Astrocyte of the spinal cord (primary cell): ENCODE measurements at regions not wholly inside any gene's neighbourhood (a gene's known extent, or its start where the extent isn't known, plus 50 kb on each side); places are given as distances from the start of the nearest gene placed in this dataset.

Experiments used
- DNase-seq: peaks from one replicate; pipeline ENCODE4 v3.0.0; 2011; ENCODE audit warnings: low read depth, low spot score
- H3K4me3 ChIP-seq: 2 replicates; pipeline ENCODE4 v1.5.1; 2011; ENCODE audit warnings: low read depth, mild to moderate bottlenecking, low read length, moderate library complexity
- CTCF ChIP-seq: IDR thresholded peaks from 2 replicates; pipeline ENCODE4 v1.5.1; 2012; ENCODE audit warnings: low read depth, mild to moderate bottlenecking, low read length, inconsistent platforms
- in situ Hi-C: cut with HindIII; loops from 2 replicates; pipeline ENCODE4 v1.10.0; 2017; ENCODE audit warnings: low sequenced_read_pairs

GRCh38 chr1:60428127-60428526 lies 354.6 kb upstream of the C1orf87 start:
- in situ Hi-C loops, result no loop called here
- no peak for TF ChIP-seq CTCF
- no peak overlapping the region for H3K4me3 ChIP-seq
- DNase-seq, result no peak

GRCh38 chr1:60427701-60428100 lies 354.1 kb upstream of the C1orf87 start:
- in situ Hi-C loops, result no loop called here
- no peak for DNase-seq
- TF ChIP-seq CTCF, result no peak
- no peak overlapping the region for H3K4me3 ChIP-seq

GRCh38 chr1:60427194-60427593 lies 353.6 kb upstream of the C1orf87 start:
- H3K4me3 ChIP-seq, result no peak overlapping the region
- DNase-seq, result no peak
- TF ChIP-seq CTCF, result no peak
- in situ Hi-C loops, result no loop called here

GRCh38 chr1:60425528-60425927 lies 352.0 kb upstream of the C1orf87 start:
- in situ Hi-C loops, result no loop called here
- DNase-seq, result no peak
- TF ChIP-seq CTCF, result peak; percentile 54
- H3K4me3 ChIP-seq, result no peak overlapping the region

- peak; percentile 19 for DNase-seq
- TF ChIP-seq CTCF, result no peak
- in situ Hi-C loops, result no loop called here
- no peak overlapping the region for H3K4me3 ChIP-seq
These were observed 349.7 kb upstream of the C1orf87 start for GRCh38 chr1:60423146-60423780.

- DNase-seq, result no peak
- in situ Hi-C loops, result no loop called here
- no peak for TF ChIP-seq CTCF
- no peak overlapping the region for H3K4me3 ChIP-seq
These were observed 348.4 kb upstream of the C1orf87 start for GRCh38 chr1:60421965-60422364.
